Activated CD4-positive, alpha-beta T cell treated with anti-CD3 and anti-CD28 coated beads for 24 hours (primary cell): ENCODE measurements at regions not wholly inside any gene's neighbourhood (a gene's known extent, or its start where the extent isn't known, plus 50 kb on each side); places are given as distances from the start of the nearest gene placed in this dataset.

ENCODE experiments used
- DNase-seq, 2 donors: peaks; one replicate each; pipeline ENCODE4 v3.0.0-alpha.2; 2020; ENCODE audit warnings: low read depth in 2 of 2

- no peak for DNase-seq
These were observed 95.4 kb upstream of the CYP1B1 start for GRCh38 chr2:38171208-38171855.

DNA sequence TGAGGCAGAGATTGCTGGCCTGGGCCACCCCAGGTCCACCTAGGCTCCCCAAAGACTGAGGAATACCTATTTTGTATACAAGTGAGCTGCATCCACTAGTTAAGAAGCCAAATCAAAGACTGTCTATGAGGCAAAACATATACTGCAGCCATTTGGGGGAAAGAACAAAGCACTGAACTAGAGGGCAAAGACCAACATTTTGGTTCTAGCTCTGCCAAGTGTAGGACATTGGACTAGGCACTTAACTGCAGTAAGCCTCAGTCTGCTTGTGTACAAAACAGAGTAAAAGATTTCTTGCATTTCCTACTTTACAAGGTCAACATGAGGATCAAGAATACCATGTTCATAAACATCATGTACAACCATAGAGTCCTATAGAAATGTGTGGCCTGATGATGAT is 94.8 kb upstream of the CYP1B1 start:
- DNase-seq, result no peak

DNA sequence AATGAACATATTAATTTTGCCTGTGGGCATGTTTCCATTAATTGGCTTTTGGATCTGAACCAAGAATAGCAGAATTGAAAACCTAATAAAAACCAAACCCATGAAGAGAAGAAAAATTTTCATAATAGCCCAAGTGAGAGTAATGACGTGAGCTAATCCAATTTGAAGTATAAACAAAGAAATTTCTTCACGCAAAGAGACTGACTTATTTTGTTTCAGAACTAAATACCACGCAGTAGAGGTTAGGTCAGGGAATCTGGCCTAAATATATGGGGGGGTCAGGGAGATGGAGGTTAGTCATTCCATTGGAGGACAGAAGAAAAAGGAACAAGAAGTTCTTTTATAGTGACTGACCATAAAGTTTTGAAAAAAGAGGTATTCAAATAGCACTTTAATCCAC is 94.1 kb upstream of the CYP1B1 start:
- no peak for DNase-seq

DNA sequence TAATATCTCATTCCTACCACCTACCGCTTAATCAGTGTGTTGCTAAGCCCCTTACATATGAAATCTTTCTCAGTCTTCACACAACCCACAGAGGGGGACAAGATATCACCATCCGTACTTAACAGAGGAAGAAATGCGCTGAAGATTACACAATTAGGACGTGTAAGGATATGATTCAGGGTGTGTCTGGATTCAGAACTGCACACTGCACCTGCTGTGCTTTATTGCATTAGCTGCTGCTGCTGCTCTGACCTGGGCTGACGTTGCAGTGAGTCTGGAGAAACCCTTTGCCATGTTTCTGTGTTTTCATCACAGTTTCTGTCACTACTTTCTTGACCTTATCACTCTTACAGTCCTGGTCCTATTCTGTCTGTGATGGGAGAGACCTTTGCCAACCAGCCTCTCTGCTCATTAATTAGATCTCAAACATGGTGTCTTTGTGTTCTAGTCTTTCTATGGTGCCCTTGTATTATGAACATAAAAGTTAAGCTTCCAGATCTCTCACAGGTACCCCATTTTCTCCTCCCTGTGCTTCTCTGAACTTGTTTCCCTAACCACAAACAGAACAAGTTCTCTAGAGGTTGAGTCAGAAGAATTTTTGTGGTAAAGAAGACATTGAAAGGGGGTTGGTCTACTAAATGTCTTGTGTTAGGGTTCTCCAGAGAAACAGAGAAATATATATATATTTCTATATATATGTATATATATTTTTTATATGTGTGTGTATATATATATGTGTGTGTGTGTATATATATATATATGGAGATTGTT is 92.9 kb upstream of the CYP1B1 start:
- no peak for DNase-seq

GRCh38 chr2:38167968-38168350 is 92.0 kb upstream of the CYP1B1 start:
- DNase-seq, result no peak

GRCh38 chr2:38165698-38166097 is 89.7 kb upstream of the CYP1B1 start:
- DNase-seq, result no peak

DNA sequence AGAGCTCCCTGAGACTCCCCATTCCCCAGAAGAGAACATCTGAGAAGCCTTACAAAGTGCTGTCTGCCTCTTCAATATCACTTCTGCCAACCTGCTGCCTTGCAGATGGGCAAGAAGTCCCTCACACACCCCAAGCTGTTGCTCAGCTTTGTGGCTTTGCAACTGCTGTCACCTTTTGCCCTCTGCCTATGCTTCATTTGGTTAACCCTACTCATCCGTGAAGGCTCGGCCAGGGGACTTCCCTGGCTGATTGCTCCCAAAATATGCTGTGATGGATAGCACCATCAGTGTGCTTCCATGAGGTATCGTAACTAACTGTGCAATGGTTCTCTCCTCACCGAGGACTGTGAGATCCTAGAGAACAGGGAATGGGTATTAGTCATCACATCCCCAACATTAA is 88.9 kb upstream of the CYP1B1 start:
- DNase-seq, result no peak

GRCh38 chr2:38163579-38163978 is 87.6 kb upstream of the CYP1B1 start:
- DNase-seq, result no peak

DNA sequence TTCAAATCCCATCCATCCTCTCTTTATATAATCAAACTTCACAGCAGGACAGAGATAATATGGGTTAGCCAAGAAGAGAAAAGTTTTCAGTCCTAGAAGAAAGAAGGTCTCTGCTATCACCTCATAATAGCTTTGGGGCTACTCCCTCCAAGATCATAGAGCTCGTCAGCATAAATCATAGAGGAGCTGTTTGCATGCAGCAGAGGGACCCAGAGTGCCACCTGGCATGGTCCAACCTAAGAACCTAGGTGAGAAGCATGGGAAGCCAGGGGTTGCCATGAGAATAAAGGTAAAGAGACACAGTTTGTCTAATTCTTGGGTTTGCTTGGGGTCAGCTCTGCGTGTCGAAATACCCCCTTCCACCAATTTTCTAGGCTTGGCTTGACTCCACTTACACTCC is 87.1 kb upstream of the CYP1B1 start:
- DNase-seq, result no peak

GRCh38 chr2:38160516-38160915 is 84.6 kb upstream of the CYP1B1 start:
- no peak for DNase-seq

GRCh38 chr2:38159597-38159996 is 83.6 kb upstream of the CYP1B1 start:
- no peak for DNase-seq

DNA sequence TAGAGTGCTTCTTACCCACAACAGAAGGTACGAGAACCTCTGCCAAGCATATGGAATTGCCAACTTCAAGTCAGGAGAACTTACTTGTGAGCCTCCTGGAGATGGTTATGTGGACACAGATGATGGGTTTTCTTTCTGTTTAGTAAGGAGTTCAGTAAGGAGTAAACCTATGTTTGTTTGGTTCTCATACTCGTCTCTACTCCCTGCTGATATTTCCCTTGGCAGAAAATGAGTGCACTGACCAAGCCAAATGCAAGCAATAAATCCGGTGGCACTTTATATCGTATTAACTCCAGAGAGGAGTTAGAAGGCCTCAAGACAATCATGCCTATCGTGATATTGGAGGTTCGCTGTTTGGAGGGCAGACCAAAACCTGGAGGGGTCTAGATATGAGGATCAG is 83.2 kb upstream of the CYP1B1 start:
- no peak for DNase-seq

GRCh38 chr2:38158378-38159118 is 82.6 kb upstream of the CYP1B1 start:
- DNase-seq, result no peak

DNA sequence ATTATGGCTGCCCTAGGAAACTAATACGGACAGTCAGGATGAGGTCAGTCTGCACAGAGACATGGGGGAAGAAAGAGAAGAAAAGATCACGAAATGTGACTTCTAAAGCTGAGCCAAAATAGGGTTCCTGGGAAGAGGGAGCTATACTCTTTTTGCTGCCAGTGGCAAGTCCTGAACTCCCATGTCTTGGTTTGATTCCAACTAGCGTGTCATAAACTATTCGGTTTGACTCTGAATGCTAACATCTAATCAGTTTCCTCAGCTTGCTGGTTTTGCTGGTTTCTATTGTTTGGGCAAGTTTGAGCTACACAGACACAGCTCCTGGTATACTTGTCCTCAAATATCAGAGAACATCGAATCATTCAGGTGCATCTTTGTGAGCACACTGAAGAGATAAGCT is 80.5 kb upstream of the CYP1B1 start:
- DNase-seq, result no peak

- DNase-seq, result no peak
These were observed 79.1 kb upstream of the CYP1B1 start for GRCh38 chr2:38155015-38155414.

DNA sequence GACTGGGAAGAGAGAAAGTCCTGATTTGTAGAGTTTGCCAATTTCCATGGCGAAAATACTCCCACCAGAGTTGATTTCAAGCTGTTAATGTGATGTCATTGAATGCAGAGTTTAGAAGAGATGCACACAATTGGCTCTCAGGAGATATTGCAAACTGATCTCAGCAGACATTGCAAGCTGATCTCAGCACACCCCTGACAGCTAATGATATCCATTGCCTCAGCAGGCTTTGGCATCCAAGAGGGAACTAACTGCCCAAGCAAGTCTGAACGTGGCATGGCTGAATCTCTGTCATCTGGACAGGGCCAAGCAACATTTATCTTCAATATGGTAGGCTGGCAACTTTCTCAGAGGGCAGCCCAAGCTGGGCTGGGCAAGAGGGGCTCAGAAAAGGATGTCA is 78.4 kb upstream of the CYP1B1 start:
- DNase-seq, result no peak

DNA sequence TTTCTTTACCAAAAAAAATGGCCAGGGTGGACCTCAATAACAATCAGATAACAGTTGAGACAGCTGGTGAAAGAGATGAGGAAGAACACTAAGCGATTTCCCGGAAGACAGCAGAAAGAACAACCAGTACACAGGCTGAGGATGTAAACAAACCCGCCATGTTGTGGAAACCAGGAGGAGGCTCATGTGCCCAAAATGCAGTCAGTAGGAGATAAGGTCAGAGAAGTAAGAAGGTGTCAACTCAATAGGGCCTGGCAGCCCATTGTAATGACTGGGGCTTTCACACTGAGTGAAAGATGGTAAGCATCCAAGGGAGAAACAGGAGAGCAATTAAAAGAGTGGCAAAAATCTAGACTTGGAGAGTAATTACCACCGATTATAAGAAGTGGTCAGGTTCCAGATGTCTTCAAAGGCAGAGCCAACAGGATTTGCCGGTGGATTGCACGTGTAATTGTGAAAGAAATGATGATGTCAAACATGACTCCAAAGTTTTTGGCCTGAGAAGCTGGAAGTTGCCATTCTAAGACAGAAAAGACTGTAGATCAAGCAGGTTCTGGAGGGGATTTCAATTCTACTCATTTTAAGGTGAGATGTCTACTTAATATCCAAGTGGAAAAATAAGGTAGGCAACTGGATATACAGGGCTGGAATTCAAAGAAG is 77.7 kb upstream of the CYP1B1 start:
- no peak for DNase-seq

- no peak for DNase-seq
These were observed 77.0 kb upstream of the CYP1B1 start for GRCh38 chr2:38152913-38153312.

DNA sequence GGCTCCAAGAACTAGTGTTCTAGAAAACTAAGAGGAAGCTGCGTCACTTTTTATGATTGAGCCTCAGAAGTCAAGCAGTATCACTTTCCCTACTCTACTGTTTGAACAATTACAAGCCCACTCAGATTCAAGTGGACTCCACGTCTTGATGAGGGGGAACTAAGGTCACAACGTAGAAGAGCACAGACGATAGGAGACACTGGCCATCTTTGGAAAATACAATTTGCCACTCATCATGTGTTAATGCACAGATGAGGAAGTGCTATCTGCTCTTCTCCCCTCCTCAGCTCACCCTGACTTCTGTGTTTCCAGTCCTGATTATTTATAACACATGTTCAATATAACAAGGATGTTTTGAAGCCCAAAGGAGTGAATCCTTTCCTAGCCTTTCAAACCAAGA is 76.1 kb upstream of the CYP1B1 start:
- DNase-seq, result no peak

DNA sequence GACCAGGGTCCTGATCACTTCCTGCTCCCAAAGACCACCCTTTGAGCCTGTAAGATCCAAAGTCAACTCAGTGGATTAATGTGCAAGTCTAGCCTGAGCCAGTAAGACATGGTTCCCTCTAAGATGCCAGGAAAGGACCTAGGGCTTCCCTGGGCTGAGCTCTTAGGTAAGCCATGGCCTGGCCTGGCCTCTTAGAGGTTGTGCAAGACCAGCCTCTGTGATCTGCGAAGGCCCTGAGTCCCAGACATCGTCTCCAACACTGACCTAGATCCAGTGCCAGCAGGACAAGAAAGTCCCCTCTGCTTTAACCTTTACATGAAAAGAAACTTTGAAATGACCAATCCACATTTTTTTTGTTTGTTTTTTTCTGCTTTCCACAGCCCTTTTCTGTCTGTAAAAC is 73.6 kb upstream of the CYP1B1 start:
- no peak for DNase-seq

GRCh38 chr2:38148501-38148900 is 72.5 kb upstream of the CYP1B1 start:
- DNase-seq, result no peak

DNA sequence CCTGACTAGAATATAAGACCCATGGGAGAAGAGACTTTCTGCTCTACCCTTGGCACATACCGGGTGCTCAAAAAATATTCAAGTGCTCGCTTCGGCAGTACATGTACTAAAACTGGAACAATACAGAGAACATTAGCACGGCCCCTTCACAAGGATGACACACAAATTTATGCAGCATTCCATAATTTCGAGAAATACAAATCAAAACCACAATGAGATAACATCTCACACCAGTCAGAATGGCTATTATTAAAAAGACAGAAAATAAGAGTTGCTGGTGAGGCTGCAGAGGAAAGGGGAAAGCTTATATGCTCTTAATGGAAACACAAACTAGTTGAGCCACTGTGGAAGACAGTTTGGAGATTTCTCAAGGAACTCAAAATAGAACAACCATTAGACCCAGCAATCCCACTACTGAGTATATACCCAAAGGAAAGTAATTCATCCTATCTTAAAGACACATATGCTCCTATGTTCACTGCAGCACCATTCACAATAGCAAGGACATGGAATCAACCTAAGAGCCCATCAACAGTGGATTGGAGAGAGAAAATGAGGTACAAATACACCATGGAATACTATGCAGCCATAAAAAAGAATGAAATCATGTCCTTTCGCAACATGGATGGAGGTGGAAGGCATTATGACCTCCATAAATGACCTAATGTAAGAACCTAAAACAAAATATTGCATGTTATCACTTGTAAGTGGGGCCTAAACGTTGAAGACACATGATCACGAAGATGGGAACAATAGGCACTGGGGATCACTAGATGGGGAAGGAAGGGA is 71.6 kb upstream of the CYP1B1 start:
- no peak for DNase-seq
